GM23248 (cell line): ENCODE measurements at regions not wholly inside any gene's neighbourhood (a gene's known extent, or its start where the extent isn't known, plus 50 kb on each side); places are given as distances from the start of the nearest gene placed in this dataset.

ENCODE experiments used
- DNase-seq: peaks from one replicate; pipeline ENCODE4 v3.0.0-alpha.2; 2015
- H2AFZ ChIP-seq: fragments of 200-600 bp; sonication (generic); 2 replicates; pipeline ENCODE4 v1.6.1; 2016; ENCODE audit warnings: antibody characterized with exemption
- H3F3A ChIP-seq: fragments of 200-600 bp; sonication (generic); 2 replicates; pipeline ENCODE4 v1.6.1; 2016; ENCODE audit warnings: mild to moderate bottlenecking, antibody characterized with exemption, mixed run types; ENCODE audit not compliant: insufficient read depth
- H3K27ac ChIP-seq: fragments of 200-600 bp; sonication (generic); 2 replicates; pipeline ENCODE4 v1.5.1; 2016; ENCODE audit warnings: mild to moderate bottlenecking
- H3K27me3 ChIP-seq: fragments of 200-600 bp; sonication (generic); replicated peaks from 2 replicates; pipeline ENCODE4 v1.6.1; 2016; ENCODE audit warnings: mild to moderate bottlenecking; ENCODE audit not compliant: insufficient read depth
- H3K36me3 ChIP-seq: fragments of 200-600 bp; sonication (generic); 2 replicates; pipeline ENCODE4 v1.6.1; 2016; ENCODE audit warnings: low read depth, mild to moderate bottlenecking
- H3K4me1 ChIP-seq: fragments of 200-600 bp; sonication (generic); 2 replicates; pipeline ENCODE4 v1.6.1; 2016; ENCODE audit warnings: mild to moderate bottlenecking; ENCODE audit not compliant: insufficient read depth
- H3K4me2 ChIP-seq: fragments of 200-600 bp; sonication (generic); one replicate; pipeline ENCODE4 v1.6.1; 2016; ENCODE audit warnings: mild to moderate bottlenecking; ENCODE audit not compliant: unreplicated experiment
- H3K4me3 ChIP-seq: fragments of 200-600 bp; sonication (generic); 2 replicates; pipeline ENCODE4 v1.5.1; 2016; ENCODE audit warnings: mild to moderate bottlenecking
- H3K79me2 ChIP-seq: fragments of 200-600 bp; sonication (generic); 2 replicates; pipeline ENCODE4 v1.6.1; 2016; ENCODE audit warnings: mild to moderate bottlenecking; ENCODE audit not compliant: insufficient read depth
- H3K9ac ChIP-seq: fragments of 200-600 bp; sonication (generic); 2 replicates; pipeline ENCODE4 v1.6.1; 2016; ENCODE audit warnings: mild to moderate bottlenecking
- H3K9me2 ChIP-seq: fragments of 200-600 bp; sonication (generic); 2 replicates; pipeline ENCODE4 v1.6.1; 2016; ENCODE audit warnings: mixed run types, mild to moderate bottlenecking, moderate library complexity; ENCODE audit not compliant: insufficient read depth
- H3K9me3 ChIP-seq: fragments of 200-600 bp; sonication (generic); one replicate; pipeline ENCODE4 v1.6.1; 2017; ENCODE audit warnings: low read depth
- H4K20me1 ChIP-seq: fragments of 200-600 bp; sonication (generic); 2 replicates; pipeline ENCODE4 v1.6.0; 2016; ENCODE audit not compliant: insufficient read depth
- EZH2 ChIP-seq: fragments of 200-600 bp; sonication (generic); IDR thresholded peaks from 2 replicates; pipeline ENCODE4 v1.6.1; 2018; ENCODE audit warnings: antibody characterized with exemption, mild to moderate bottlenecking; ENCODE audit not compliant: insufficient read depth, poor library complexity, severe bottlenecking
- EZH2phosphoT487 ChIP-seq: fragments of 200-600 bp; sonication (generic); IDR thresholded peaks from 2 replicates; pipeline ENCODE4 v1.6.1; 2018; ENCODE audit warnings: antibody characterized with exemption, moderate library complexity, mild to moderate bottlenecking, low read depth; ENCODE audit not compliant: insufficient read depth
- WGBS, 2 experiments: methylation state at CpG; one replicate each; pipeline ENCODE4 v1.1.6; 2015 to 2017; ENCODE audit warnings: low lambda C conversion rate in 2 of 2, low coverage in 1 of 2; ENCODE audit errors: missing lambda C conversion rate in 2 of 2; 5-methylcytosine and 5-hydroxymethylcytosine counted together
- in situ Hi-C: fragments of 300-500 bp; cut with MboI; formaldehyde crosslinking; loops from 2 replicates; pipeline ENCODE4 v1.15.0; 2020

GRCh38 chr14:103250874-103251273, 83.2 kb upstream of the EIF5 start:
- no peaks in the 10 kb centered on the region for H3K36me3 ChIP-seq

GRCh38 chr14:103255555-103255954, 78.5 kb upstream of the EIF5 start:
- Histone ChIP-seq H3K4me2 (no peak overlapping the region), H3K36me3 (no peaks in the 10 kb centered on the region), H4K20me1 (no peaks in the 10 kb centered on the region), H3K27ac (no peak overlapping the region), H3K27me3 (no peaks in the 10 kb centered on the region), H3K79me2 (no peaks in the 10 kb centered on the region), H3F3A (no peaks in the 10 kb centered on the region), H3K4me1 (no peaks in the 10 kb centered on the region; the same call in 1 of the 2 replicates), H3K9ac (no peak overlapping the region), H2AFZ (no peak overlapping the region), H3K9me2 (no peaks in the 10 kb centered on the region), H3K4me3 (no peak overlapping the region), H3K9me3 (no peaks in the 10 kb centered on the region)
- 36 to 50% methylated on average over 4 of the region's 4 CpGs for WGBS, 2 experiments
- TF ChIP-seq EZH2phosphoT487 (no peak), EZH2 (no peak)
- in situ Hi-C loops: no loop called here
- DNase-seq: no peak

More at GRCh38 chr14:103250874-103251273, 83.2 kb upstream of the EIF5 start:
- Histone ChIP-seq H2AFZ (no peak overlapping the region), H3K9me3 (no peaks in the 10 kb centered on the region), H3K27me3 (no peaks in the 10 kb centered on the region), H3K4me3 (no peak overlapping the region), H3K4me2 (no peak overlapping the region), H3K27ac (no peak overlapping the region), H3K4me1 (peaks cover 4% of the 10 kb centered on the region), H3K9me2 (no peaks in the 10 kb centered on the region), H3F3A (peaks cover 4% of the 10 kb centered on the region), H4K20me1 (no peaks in the 10 kb centered on the region), H3K79me2 (no peaks in the 10 kb centered on the region), H3K9ac (no peak overlapping the region)
- WGBS, 2 experiments: 91 to 93% methylated on average over 3 of the region's 3 CpGs
- no peak for DNase-seq
- TF ChIP-seq EZH2 (no peak), EZH2phosphoT487 (no peak)
- in situ Hi-C loops: no loop called here

- DNase-seq: no peak
- Histone ChIP-seq H4K20me1 (no peaks in the 10 kb centered on the region), H3K9ac (no peak overlapping the region), H3K4me3 (no peak overlapping the region), H3K9me2 (no peaks in the 10 kb centered on the region), H3K9me3 (no peaks in the 10 kb centered on the region), H3K36me3 (no peaks in the 10 kb centered on the region), H3K27me3 (no peaks in the 10 kb centered on the region), H3F3A (no peaks in the 10 kb centered on the region), H3K27ac (no peak overlapping the region), H3K4me1 (peaks cover 3% of the 10 kb centered on the region; the same call in 1 of the 2 replicates), H3K79me2 (no peaks in the 10 kb centered on the region), H2AFZ (no peak overlapping the region), H3K4me2 (no peak overlapping the region)
- WGBS, 2 experiments: 58 to 66% methylated on average over 10 of the region's 10 CpGs
- TF ChIP-seq EZH2 (no peak), EZH2phosphoT487 (no peak)
- in situ Hi-C loops: no loop called here
Measured at GRCh38 chr14:103256406-103256805, 77.6 kb upstream of the EIF5 start.

- peak; percentile 45 for DNase-seq
- 69 to 76% methylated on average over 4 of the region's 4 CpGs for WGBS, 2 experiments
- H3K27ac ChIP-seq: no peak overlapping the region
- H3K9me3 ChIP-seq: no peaks in the 10 kb centered on the region
- TF ChIP-seq EZH2 (no peak), EZH2phosphoT487 (no peak)
- no peaks in the 10 kb centered on the region for H3F3A ChIP-seq
- peaks cover 3% of the 10 kb centered on the region; the same call in 1 of the 2 replicates for H3K4me1 ChIP-seq
- in situ Hi-C loops: no loop called here
- no peak overlapping the region for H2AFZ ChIP-seq
- H3K79me2 ChIP-seq: no peaks in the 10 kb centered on the region
- no peak overlapping the region for H3K9ac ChIP-seq
- H3K4me2 ChIP-seq: no peak overlapping the region
- H3K27me3 ChIP-seq: no peaks in the 10 kb centered on the region
- no peaks in the 10 kb centered on the region for H4K20me1 ChIP-seq
- H3K9me2 ChIP-seq: no peaks in the 10 kb centered on the region
- H3K4me3 ChIP-seq: no peak overlapping the region
- H3K36me3 ChIP-seq: no peaks in the 10 kb centered on the region
Measured at GRCh38 chr14:103257211-103257962, 76.7 kb upstream of the EIF5 start.
